OCI-LY7 (cell line): ENCODE measurements at regions not wholly inside any gene's neighbourhood (a gene's known extent, or its start where the extent isn't known, plus 50 kb on each side); places are given as distances from the start of the nearest gene placed in this dataset.

ENCODE experiments used
- EZH2phosphoT487 ChIP-seq: fragments of 200-600 bp; sonication (generic); IDR thresholded peaks from 2 replicates; pipeline ENCODE4 v1.6.1; 2018; ENCODE audit warnings: low read depth, borderline replicate concordance, mild to moderate bottlenecking, mixed run types, antibody characterized with exemption, low read length, moderate library complexity, mixed read lengths
- TF ChIP-seq, protein P1 (sequence below): fragments of 200-600 bp; sonication (generic); conservative IDR thresholded peaks from 2 replicates; pipeline ENCODE4 v1.5.1; 2014; ENCODE audit warnings: mild to moderate bottlenecking, antibody characterized with exemption, low read length, moderate library complexity, mixed read lengths

DNA sequence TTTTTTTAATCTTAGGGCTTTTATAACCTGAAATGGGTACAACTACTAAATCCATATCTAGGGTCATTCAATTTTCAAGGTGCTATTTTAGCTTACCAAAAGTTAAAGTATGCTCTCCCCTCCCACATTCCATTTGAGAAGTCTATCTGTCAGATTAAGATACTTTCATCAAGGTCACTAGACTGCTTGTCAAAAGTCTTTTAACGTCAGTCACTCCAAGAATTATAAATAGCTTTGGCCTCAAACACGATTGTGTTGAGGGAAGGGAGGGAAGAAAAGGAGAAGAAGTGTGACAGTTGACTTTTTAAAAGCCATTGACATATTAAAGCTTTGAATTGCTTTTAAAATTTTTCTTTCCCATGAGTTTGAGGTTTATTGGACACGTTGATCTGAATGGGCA lies 175.8 kb downstream of the PTGER3 start:
- TF ChIP-seq, protein P1, sequence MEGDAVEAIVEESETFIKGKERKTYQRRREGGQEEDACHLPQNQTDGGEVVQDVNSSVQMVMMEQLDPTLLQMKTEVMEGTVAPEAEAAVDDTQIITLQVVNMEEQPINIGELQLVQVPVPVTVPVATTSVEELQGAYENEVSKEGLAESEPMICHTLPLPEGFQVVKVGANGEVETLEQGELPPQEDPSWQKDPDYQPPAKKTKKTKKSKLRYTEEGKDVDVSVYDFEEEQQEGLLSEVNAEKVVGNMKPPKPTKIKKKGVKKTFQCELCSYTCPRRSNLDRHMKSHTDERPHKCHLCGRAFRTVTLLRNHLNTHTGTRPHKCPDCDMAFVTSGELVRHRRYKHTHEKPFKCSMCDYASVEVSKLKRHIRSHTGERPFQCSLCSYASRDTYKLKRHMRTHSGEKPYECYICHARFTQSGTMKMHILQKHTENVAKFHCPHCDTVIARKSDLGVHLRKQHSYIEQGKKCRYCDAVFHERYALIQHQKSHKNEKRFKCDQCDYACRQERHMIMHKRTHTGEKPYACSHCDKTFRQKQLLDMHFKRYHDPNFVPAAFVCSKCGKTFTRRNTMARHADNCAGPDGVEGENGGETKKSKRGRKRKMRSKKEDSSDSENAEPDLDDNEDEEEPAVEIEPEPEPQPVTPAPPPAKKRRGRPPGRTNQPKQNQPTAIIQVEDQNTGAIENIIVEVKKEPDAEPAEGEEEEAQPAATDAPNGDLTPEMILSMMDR, result no peak
- no peak for TF ChIP-seq EZH2phosphoT487
